ENCODE measurements at regions not wholly inside any gene's neighbourhood (a gene's known extent, or its start where the extent isn't known, plus 50 kb on each side); places are given as distances from the start of the nearest gene placed in this dataset.

DNA sequence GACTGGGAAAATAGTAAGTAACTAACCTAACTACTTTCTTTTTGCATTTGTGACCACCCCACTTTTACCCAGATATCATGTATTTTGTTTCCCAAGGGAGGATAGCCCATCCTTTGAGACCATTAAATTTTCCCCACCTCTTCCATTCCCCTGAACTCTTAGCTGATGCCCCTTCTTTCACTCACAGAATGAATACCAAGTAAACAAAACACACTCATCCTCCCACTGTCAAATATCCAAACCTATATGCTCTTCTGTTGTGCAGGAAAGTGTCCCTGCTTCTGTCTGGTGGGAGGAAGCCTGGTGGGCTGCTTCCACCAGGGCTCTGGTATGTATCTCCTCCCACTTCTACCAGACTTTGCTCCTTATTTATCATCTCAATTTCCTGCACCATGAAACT lies 64.6 kb upstream of the PARD3B start:
- no peaks in the 10 kb centered on the region for H3K36me3 Mint-ChIP-seq (ENCODE audit: low read depth, unreplicated experiment)
- TF ChIP-seq, protein P1, sequence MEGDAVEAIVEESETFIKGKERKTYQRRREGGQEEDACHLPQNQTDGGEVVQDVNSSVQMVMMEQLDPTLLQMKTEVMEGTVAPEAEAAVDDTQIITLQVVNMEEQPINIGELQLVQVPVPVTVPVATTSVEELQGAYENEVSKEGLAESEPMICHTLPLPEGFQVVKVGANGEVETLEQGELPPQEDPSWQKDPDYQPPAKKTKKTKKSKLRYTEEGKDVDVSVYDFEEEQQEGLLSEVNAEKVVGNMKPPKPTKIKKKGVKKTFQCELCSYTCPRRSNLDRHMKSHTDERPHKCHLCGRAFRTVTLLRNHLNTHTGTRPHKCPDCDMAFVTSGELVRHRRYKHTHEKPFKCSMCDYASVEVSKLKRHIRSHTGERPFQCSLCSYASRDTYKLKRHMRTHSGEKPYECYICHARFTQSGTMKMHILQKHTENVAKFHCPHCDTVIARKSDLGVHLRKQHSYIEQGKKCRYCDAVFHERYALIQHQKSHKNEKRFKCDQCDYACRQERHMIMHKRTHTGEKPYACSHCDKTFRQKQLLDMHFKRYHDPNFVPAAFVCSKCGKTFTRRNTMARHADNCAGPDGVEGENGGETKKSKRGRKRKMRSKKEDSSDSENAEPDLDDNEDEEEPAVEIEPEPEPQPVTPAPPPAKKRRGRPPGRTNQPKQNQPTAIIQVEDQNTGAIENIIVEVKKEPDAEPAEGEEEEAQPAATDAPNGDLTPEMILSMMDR (IDR thresholded peaks at IDR 0.05; ENCODE audit: insufficient read depth, low read depth, low read length), result no peak
- no peak for TF ChIP-seq EZH2 (IDR thresholded peaks at IDR 0.05; ENCODE audit: insufficient read depth, low read length)
- Histone ChIP-seq H4K20me1 (ENCODE audit: insufficient read depth, low read length) (no peaks in the 10 kb centered on the region), H3K79me2 (ENCODE audit: insufficient read depth, low read length) (no peaks in the 10 kb centered on the region), H3K36me3 (ENCODE audit: insufficient read depth, low read length) (no peaks in the 10 kb centered on the region), H3K9me3 (ENCODE audit: insufficient read depth, low read depth, low read length) (no peaks in the 10 kb centered on the region), H3K27ac (ENCODE audit: low read depth, low read length) (no peak overlapping the region), H3K4me1 (ENCODE audit: insufficient read depth, low read length) (peaks cover 8% of the 10 kb centered on the region), H3K27me3 (ENCODE audit: insufficient read depth, low read length) (no peaks in the 10 kb centered on the region), H2AFZ (ENCODE audit: low read depth, low read length) (no peak overlapping the region), H3K4me3 (ENCODE audit: insufficient read depth, low read depth, low read length) (no peak overlapping the region), H3K9ac (ENCODE audit: low read length) (no peak overlapping the region), H3K4me2 (ENCODE audit: low read length) (no peak overlapping the region)
- H3K4me3 Mint-ChIP-seq (ENCODE audit: unreplicated experiment), result no peak overlapping the region
- no peak for DNase-seq (ENCODE audit: low read depth)
- H3K4me1 Mint-ChIP-seq (ENCODE audit: low read depth, unreplicated experiment), result peaks cover 6% of the 10 kb centered on the region
- no peaks in the 10 kb centered on the region for H3K27me3 Mint-ChIP-seq (ENCODE audit: low read depth, unreplicated experiment)
- peaks cover 3% of the 10 kb centered on the region for H3K9me3 Mint-ChIP-seq (ENCODE audit: unreplicated experiment)
- FAIRE-seq, result no peak
- no peak overlapping the region for H3K27ac Mint-ChIP-seq (ENCODE audit: unreplicated experiment)

DNA sequence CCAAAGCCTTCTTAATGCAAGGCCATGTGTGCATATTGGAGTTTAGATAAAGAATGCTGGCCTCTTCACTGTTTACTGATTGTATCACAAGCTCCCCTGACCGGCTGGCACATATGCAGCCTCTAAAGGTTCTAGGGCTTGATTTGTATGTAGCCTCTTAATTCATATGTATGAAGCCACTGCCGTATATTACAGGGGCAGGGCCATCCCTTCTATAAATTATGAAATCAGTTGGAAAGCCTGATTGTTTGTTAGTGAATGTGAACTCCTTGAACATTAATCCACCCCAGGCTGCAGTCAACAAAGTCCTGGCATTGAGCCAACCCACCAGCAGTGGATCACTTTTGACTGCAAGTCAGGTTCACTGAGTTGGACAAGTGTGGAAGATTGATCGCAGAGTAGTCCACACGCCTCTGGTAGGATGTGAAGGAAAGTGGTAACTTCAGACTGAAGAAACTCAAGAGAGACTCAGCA lies 61.6 kb upstream of the PARD3B start:
- Mint-ChIP-seq H3K4me1 (ENCODE audit: low read depth, unreplicated experiment) (no peaks in the 10 kb centered on the region), H3K27me3 (ENCODE audit: low read depth, unreplicated experiment) (no peaks in the 10 kb centered on the region), H3K9me3 (ENCODE audit: unreplicated experiment) (peaks cover 2% of the 10 kb centered on the region), H3K27ac (ENCODE audit: unreplicated experiment) (no peak overlapping the region), H3K4me3 (ENCODE audit: unreplicated experiment) (no peak overlapping the region), H3K36me3 (ENCODE audit: low read depth, unreplicated experiment) (no peaks in the 10 kb centered on the region)
- no peaks in the 10 kb centered on the region for H4K20me1 ChIP-seq (ENCODE audit: insufficient read depth, low read length)
- peaks cover 8% of the 10 kb centered on the region for H3K4me1 ChIP-seq (ENCODE audit: insufficient read depth, low read length)
- no peak for FAIRE-seq
- no peaks in the 10 kb centered on the region for H3K79me2 ChIP-seq (ENCODE audit: insufficient read depth, low read length)
- no peak overlapping the region for H3K9ac ChIP-seq (ENCODE audit: low read length)
- H3K4me3 ChIP-seq (ENCODE audit: insufficient read depth, low read depth, low read length), result no peak overlapping the region
- H3K36me3 ChIP-seq (ENCODE audit: insufficient read depth, low read length), result no peaks in the 10 kb centered on the region
- no peak overlapping the region for H3K27ac ChIP-seq (ENCODE audit: low read depth, low read length)
- no peaks in the 10 kb centered on the region for H3K27me3 ChIP-seq (ENCODE audit: insufficient read depth, low read length)
- no peak for TF ChIP-seq EZH2 (IDR thresholded peaks at IDR 0.05; ENCODE audit: insufficient read depth, low read length)
- TF ChIP-seq, protein P1 (IDR thresholded peaks at IDR 0.05; ENCODE audit: insufficient read depth, low read depth, low read length), result no peak
- DNase-seq (ENCODE audit: low read depth), result no peak
- H3K9me3 ChIP-seq (ENCODE audit: insufficient read depth, low read depth, low read length), result no peaks in the 10 kb centered on the region
- no peak overlapping the region for H3K4me2 ChIP-seq (ENCODE audit: low read length)
- no peak overlapping the region for H2AFZ ChIP-seq (ENCODE audit: low read depth, low read length)

DNA sequence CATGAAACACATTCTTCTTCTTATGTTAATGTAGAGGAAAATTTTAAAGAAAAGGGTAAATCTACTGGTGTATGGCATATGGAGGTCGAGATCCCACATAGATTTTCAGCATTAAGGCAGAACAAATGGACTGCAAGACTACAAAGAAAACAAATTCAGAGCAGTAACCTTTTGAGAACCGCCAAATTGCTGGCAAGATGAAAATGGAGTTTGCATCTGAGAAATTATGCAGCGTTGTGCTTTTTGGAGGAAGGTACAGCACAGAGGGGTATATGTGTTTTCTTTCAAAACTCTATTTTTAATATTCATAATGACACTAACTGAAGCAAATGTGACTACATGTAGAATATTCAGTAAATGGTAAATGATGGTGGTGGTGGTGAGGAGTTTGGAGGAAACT lies 59.0 kb upstream of the PARD3B start:
- no peaks in the 10 kb centered on the region for H3K9me3 ChIP-seq (ENCODE audit: insufficient read depth, low read depth, low read length)
- no peaks in the 10 kb centered on the region for H3K36me3 ChIP-seq (ENCODE audit: insufficient read depth, low read length)
- FAIRE-seq (no peak), DNase-seq (ENCODE audit: low read depth) (no peak)
- no peak overlapping the region for H3K9ac ChIP-seq (ENCODE audit: low read length)
- H3K4me3 Mint-ChIP-seq (ENCODE audit: unreplicated experiment), result no peak overlapping the region
- no peak overlapping the region for H3K4me2 ChIP-seq (ENCODE audit: low read length)
- H3K4me3 ChIP-seq (ENCODE audit: insufficient read depth, low read depth, low read length), result no peak overlapping the region
- no peaks in the 10 kb centered on the region for H3K79me2 ChIP-seq (ENCODE audit: insufficient read depth, low read length)
- no peaks in the 10 kb centered on the region for H4K20me1 ChIP-seq (ENCODE audit: insufficient read depth, low read length)
- H3K27me3 ChIP-seq (ENCODE audit: insufficient read depth, low read length), result no peaks in the 10 kb centered on the region
- TF ChIP-seq, protein P1 (IDR thresholded peaks at IDR 0.05; ENCODE audit: insufficient read depth, low read depth, low read length), result no peak
- TF ChIP-seq EZH2 (IDR thresholded peaks at IDR 0.05; ENCODE audit: insufficient read depth, low read length), result no peak
- H2AFZ ChIP-seq (ENCODE audit: low read depth, low read length), result no peak overlapping the region
- H3K27ac Mint-ChIP-seq (ENCODE audit: unreplicated experiment), result no peak overlapping the region
- no peaks in the 10 kb centered on the region for H3K9me3 Mint-ChIP-seq (ENCODE audit: unreplicated experiment)
- no peak overlapping the region for H3K27ac ChIP-seq (ENCODE audit: low read depth, low read length)
- H3K27me3 Mint-ChIP-seq (ENCODE audit: low read depth, unreplicated experiment), result no peaks in the 10 kb centered on the region
- H3K36me3 Mint-ChIP-seq (ENCODE audit: low read depth, unreplicated experiment), result no peaks in the 10 kb centered on the region
- no peaks in the 10 kb centered on the region for H3K4me1 Mint-ChIP-seq (ENCODE audit: low read depth, unreplicated experiment)
- H3K4me1 ChIP-seq (ENCODE audit: insufficient read depth, low read length), result peaks cover 2% of the 10 kb centered on the region
